ENCODE measurements at regions not wholly inside any gene's neighbourhood (a gene's known extent, or its start where the extent isn't known, plus 50 kb on each side); places are given as distances from the start of the nearest gene placed in this dataset.

DNA sequence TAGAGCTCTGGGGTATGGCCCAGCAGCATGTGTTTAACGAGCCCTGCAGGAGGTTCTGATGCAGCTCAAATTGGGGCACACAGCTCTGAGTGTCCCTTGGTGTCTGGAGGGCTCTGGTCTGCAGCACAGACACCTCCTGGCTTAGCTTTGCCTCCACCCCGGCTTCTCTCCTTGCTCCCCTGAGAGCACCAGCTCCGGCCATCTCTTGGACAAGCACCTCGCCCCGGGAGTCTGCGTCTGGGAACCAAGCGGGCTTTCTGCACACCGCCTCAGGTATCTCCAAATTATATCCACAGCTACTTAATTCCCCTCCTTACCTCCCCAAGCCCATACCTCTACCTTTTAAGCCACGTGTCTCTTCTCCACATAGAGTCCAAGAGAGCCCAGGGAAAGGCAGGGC, 83.7 kb upstream of the IRX4 start:
- DNase-seq (ENCODE audit: low read depth, low spot score): no peak
- TF ChIP-seq POLR2A (IDR thresholded peaks at IDR 0.05; ENCODE audit: borderline replicate concordance, extremely low read depth, insufficient read depth, insufficient read length) (no peak), EZH2 (IDR thresholded peaks at IDR 0.05) (no peak), SP1 (IDR thresholded peaks at IDR 0.05; ENCODE audit: low read depth) (no peak), CEBPB (IDR thresholded peaks at IDR 0.05; ENCODE audit: low read depth) (no peak), FOSL1 (IDR thresholded peaks at IDR 0.05; ENCODE audit: low read depth) (no peak), ATF3 (IDR thresholded peaks at IDR 0.05) (no peak), SRF (IDR thresholded peaks at IDR 0.05; ENCODE audit: low read depth) (no peak), ZBTB33 (IDR thresholded peaks at IDR 0.05; ENCODE audit: extremely low read depth, insufficient replicate concordance, low read length) (no peak), POLR2AphosphoS5 (IDR thresholded peaks at IDR 0.05; ENCODE audit: low read depth, low read length) (no peak), JUND (IDR thresholded peaks at IDR 0.05) (no peak), ZFX (IDR thresholded peaks at IDR 0.05) (no peak), TCF7L2 (IDR thresholded peaks at IDR 0.05; ENCODE audit: borderline replicate concordance, extremely low read depth, insufficient read depth, insufficient read length) (no peak), YY1 (IDR thresholded peaks at IDR 0.05; ENCODE audit: extremely low read depth, insufficient replicate concordance, low read depth, low read length) (no peak), CBX3 (IDR thresholded peaks at IDR 0.05; ENCODE audit: low read depth) (no peak), MAX (IDR thresholded peaks at IDR 0.05) (no peak), EGR1 (IDR thresholded peaks at IDR 0.05; ENCODE audit: low read depth) (no peak), EZH2phosphoT487 (IDR thresholded peaks at IDR 0.05; ENCODE audit: borderline replicate concordance) (no peak), SIN3A (IDR thresholded peaks at IDR 0.05; ENCODE audit: low read depth) (no peak)
- TF ChIP-seq, protein P1, sequence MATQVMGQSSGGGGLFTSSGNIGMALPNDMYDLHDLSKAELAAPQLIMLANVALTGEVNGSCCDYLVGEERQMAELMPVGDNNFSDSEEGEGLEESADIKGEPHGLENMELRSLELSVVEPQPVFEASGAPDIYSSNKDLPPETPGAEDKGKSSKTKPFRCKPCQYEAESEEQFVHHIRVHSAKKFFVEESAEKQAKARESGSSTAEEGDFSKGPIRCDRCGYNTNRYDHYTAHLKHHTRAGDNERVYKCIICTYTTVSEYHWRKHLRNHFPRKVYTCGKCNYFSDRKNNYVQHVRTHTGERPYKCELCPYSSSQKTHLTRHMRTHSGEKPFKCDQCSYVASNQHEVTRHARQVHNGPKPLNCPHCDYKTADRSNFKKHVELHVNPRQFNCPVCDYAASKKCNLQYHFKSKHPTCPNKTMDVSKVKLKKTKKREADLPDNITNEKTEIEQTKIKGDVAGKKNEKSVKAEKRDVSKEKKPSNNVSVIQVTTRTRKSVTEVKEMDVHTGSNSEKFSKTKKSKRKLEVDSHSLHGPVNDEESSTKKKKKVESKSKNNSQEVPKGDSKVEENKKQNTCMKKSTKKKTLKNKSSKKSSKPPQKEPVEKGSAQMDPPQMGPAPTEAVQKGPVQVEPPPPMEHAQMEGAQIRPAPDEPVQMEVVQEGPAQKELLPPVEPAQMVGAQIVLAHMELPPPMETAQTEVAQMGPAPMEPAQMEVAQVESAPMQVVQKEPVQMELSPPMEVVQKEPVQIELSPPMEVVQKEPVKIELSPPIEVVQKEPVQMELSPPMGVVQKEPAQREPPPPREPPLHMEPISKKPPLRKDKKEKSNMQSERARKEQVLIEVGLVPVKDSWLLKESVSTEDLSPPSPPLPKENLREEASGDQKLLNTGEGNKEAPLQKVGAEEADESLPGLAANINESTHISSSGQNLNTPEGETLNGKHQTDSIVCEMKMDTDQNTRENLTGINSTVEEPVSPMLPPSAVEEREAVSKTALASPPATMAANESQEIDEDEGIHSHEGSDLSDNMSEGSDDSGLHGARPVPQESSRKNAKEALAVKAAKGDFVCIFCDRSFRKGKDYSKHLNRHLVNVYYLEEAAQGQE (IDR thresholded peaks at IDR 0.05; ENCODE audit: low read depth): no peak
- H3K9me3 ChIP-seq (ENCODE audit: control insufficient read depth in 1 of 2, insufficient read depth in 1 of 2, low read depth in 1 of 2, low read length in 2 of 2): no peaks in the 10 kb centered on the region
- H2AFZ ChIP-seq (ENCODE audit: low read depth, low read length, poor library complexity, severe bottlenecking): no peak overlapping the region
- H3K9me2 ChIP-seq (ENCODE audit: insufficient read depth): no peaks in the 10 kb centered on the region
- intact Hi-C loops (cut with micrococcal nuclease): no loop called here
- H3K4me3 ChIP-seq (replicated peaks in 1 of 2; ENCODE audit: low read depth in 1 of 2, low read length in 2 of 2): no peak overlapping the region
- H3K79me2 ChIP-seq (ENCODE audit: insufficient read depth, low read length): no peaks in the 10 kb centered on the region
- no peak overlapping the region for H3K4me2 ChIP-seq (ENCODE audit: low read length)
- no peaks in the 10 kb centered on the region for H3K36me3 ChIP-seq (ENCODE audit: control insufficient read depth in 1 of 2, insufficient read depth in 2 of 2, low read length in 2 of 2)
- ChIA-PET RAD21 (ENCODE audit: low non-redundant PET in 1 of 2, low total read pairs in 2 of 2, uncharacterized antibody in 2 of 2, unreplicated experiment in 2 of 2) (interaction anchor here in 1 of 2 experiments (0.6 kb wide), 1 partner anchor 205 kb away, joined by 3 read pairs; no protein-coding TSS in a partner anchor), POLR2A (no interaction called here), CTCF (no interaction called here)
- no peak overlapping the region for H3K27ac ChIP-seq (ENCODE audit: low read depth, low read length)
- ATAC-seq: no peak
- no peak overlapping the region for H3K9ac ChIP-seq (ENCODE audit: low read length)
- peaks cover 28% of the 10 kb centered on the region for H3K27me3 ChIP-seq (ENCODE audit: insufficient read depth, low read length)
- no peaks in the 10 kb centered on the region for H4K20me1 ChIP-seq (ENCODE audit: insufficient read depth)
- no TSS peak for BruUV-seq (replicated peaks)
- no peaks in the 10 kb centered on the region for H3K4me1 ChIP-seq (ENCODE audit: control insufficient read depth in 1 of 2, insufficient read depth in 2 of 2, low read length in 2 of 2)

Data from HCT116 (cell line).